SH-SY5Y (cell line): ENCODE measurements at regions not wholly inside any gene's neighbourhood (a gene's known extent, or its start where the extent isn't known, plus 50 kb on each side); places are given as distances from the start of the nearest gene placed in this dataset.

Experiments
- GATA2 ChIP-seq: IDR thresholded peaks from 2 replicates; pipeline ENCODE4 v1.6.1; 2011; ENCODE audit warnings: mild to moderate bottlenecking, low read depth, low read length
- GATA3 ChIP-seq: IDR thresholded peaks from 2 replicates; pipeline ENCODE4 v1.6.1; 2011; ENCODE audit warnings: low read depth, mild to moderate bottlenecking, low read length, moderate library complexity

DNA sequence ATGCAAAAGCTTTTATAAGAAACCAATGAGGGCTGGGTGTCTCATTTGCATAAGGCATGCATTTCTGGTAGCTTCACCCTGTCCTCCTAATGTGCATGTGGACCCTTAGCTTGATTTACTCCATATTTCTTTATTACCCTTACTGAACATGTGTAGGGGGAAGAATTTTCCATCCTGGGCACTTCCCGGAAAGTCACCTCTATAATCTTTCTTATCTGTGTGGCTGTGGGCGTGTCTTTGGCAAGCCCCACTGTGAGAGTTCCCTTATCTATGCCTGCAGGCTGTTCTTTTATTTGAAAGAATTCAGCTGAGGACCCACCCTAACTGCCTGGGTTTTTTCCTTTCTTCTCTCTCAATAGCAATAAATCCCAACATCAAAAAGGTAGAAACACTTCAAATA is 627.8 kb downstream of the DOK5 start:
- TF ChIP-seq GATA2, result no peak
- no peak for TF ChIP-seq GATA3

DNA sequence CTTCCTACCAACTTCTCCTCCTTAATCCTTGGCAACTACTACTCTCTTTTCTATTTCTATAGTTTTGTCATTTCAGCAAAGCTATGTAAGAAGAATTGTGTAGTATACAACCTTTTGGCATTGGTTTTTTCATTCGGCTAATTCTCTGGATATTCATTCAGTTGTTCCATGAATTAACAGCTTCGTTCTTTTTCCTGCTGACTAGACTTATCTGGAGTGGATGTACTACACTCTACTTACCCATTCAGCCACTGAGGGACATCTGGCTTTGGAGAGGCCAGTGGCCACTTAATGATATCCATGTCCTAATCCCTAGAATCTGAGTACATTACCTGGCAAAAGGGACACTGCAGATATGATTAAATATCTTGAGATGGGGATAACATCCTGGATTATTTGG is 623.9 kb downstream of the DOK5 start:
- TF ChIP-seq GATA2, result no peak
- no peak for TF ChIP-seq GATA3

DNA sequence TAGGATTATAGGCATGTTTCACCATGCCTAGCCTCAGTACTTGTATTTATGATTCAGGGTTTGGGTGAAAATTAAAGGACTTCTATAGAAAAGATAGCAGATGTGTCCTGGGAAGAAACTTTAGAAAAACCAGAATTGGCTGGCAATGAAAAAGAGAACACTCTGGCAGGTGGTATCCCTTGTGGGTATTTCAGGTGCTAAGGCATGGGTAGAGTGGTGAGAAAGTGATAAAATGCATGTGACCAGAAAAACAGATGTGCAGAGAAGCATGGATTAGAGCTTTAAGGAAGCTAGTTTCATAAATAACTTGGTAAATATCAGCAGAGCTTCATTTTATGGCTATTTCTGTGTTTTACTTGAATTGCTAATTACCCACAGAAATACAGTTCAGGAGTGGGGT is 622.2 kb downstream of the DOK5 start:
- TF ChIP-seq GATA2 (no peak), GATA3 (no peak)

DNA sequence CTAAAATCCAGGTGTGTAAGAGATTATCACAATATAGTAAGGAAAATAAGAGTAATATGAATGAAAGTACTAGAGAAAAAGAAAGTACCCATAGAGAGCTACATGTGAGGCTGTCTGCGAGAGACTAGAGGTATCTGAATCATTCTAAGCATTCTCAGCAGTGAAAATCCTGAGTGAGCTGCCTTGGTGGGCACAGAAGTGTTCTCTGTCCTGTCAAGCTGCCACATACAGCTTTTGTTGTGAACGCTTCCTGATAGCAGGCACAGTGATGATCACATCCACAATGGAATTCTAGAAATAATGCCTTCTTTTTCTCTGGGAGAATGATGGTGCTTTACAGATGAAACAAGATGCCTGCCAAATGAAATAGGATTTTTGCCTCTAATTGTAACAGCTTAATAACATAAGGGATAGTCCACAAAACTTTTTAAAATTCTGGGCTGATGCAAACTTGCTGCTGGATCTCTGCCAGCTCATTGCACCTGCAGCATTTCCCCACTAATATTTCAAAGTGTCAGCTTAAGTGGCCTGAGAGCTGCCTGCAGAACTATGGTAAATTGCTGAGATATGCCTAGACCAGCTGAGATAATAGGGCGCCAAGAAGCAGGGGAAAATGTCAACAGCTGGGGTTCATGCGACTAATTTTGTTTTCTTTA is 620.5 kb downstream of the DOK5 start:
- TF ChIP-seq GATA3 (no peak), GATA2 (no peak)

DNA sequence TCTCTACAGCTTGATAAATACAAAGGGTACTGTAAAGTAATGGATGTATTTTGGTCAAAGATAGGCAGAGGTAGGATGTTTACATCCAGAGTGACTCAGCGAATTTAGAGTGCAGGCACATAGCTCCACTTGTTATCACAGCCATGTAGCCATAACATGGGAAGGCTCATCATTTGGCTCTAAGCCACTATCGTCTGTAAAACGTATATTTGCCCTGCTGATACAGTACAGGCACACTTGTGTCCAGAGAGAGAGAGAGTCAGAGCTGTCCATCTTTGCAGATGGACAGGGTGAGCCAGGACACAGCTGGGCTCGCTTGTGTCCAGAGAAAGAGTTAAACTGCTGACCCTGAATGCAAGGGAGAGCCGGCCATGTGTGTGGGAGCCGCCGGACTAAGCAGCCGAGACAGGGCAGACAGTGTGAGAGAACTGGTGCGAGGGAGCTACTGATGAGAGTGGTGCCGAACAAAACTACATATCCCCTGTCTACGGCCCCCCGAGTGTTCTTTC is 619.0 kb downstream of the DOK5 start:
- TF ChIP-seq GATA2, result no peak
- no peak for TF ChIP-seq GATA3

DNA sequence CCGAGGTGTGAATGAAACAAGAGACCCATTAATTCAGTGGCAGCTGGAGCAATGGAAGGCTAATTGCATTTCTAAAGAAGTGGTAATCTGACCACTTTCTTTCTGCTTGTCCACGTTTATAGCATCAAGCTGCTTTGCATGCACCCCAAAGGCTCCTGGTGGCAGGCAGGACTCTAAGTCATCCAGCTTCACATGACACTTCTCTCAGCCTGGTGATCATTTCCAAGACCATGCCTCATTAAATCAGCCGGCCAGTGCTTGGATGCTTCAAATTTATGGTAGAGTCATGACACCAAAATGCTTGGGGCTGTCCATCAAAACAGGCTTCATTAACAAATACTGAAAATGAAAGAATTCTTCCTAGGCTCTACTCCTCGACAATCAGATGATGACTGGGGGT is 614.9 kb downstream of the DOK5 start:
- TF ChIP-seq GATA2 (no peak), GATA3 (no peak)

DNA sequence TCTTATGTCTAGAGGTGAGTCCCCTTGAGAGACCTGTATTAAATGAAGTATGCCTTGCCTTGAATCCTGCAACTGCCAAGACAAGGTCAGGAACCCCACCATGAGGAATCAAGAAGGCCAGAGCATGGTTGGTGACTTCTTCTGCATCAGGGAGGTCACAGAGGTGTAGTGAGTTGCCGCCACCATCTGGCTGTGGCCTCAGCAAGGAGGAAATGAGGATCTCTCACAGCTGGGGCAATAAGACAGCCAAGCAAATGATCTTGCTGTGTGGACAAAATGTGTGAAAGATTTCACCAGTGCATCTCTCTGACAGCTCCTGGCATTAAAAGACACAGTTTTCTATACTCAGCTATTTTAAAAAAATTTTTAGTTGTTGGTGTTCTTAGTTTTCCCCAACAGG is 611.0 kb downstream of the DOK5 start:
- TF ChIP-seq GATA2, result no peak
- TF ChIP-seq GATA3, result no peak

DNA sequence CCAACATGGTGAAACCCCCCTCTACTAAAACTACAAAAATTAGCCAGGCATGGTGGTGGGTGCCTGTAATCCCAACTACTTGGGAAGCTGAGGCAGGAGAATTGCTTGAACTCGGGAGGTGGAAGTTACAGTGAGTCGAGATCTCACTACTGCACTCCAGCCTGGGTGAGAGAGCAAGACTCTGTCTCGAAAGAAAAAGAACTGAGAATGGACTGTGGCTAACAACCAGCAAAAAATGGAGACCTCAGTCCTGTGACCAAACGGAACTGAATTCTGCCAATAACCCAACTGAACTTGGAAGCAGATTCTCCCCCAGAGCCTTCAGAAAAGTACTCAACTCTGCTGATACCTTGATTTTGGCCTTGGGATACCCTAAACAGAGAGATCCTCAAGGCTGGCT is 604.5 kb downstream of the DOK5 start:
- TF ChIP-seq GATA2 (no peak), GATA3 (no peak)

DNA sequence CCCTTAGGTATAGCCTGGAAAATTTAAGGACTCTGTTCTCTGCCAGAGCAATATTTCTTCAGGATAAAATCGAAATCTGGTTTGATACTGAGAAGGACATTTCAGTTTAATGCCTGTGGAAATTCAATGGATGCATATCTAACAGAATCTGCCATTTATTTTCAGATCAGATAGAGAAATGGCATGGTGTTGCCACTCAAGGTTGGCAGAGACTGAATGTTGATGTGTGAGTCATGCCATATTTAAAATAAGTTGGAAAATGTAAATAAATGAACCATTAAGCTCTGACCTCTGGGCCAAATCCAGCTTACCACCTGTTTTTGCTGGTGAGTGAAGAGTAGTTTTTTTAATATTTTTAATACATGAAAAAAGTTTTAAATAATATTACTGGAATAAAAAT is 594.6 kb downstream of the DOK5 start:
- TF ChIP-seq GATA2, result peak; percentile 81; the same call in 1 of the 2 replicates
- TF ChIP-seq GATA3, result peak; percentile 97

DNA sequence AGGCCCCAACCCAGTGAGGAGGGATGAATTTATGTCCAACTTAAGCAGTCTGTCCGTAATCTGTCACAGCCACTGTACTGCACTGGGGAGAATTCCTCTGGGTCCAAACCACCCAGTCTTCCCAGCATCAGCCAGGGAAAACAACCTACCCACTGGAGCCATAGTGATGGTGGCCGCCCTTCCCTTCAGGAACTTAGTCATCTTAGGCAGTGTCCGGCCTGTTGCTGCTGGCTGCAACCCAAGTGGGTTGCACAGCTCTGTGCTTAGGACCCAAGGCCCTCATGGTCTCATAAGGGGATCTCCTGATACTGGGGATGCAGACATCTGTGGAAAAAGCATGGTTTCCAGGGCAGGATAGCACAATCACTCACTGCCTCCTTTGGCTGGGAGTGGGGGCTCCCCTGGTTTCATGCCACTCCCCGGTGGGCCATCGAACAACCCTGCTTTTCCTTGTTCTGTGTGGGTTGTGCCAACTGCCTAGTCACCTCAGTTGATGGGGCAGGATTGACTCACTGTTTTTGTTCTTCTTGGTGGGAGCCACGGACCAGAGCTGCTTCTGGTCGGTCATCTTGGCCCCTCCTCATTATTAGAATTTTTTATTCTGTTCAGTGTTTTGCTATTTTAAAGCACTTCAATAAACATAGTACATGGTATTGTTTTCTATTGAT is 591.9 kb downstream of the DOK5 start:
- TF ChIP-seq GATA2 (no peak), GATA3 (no peak)

DNA sequence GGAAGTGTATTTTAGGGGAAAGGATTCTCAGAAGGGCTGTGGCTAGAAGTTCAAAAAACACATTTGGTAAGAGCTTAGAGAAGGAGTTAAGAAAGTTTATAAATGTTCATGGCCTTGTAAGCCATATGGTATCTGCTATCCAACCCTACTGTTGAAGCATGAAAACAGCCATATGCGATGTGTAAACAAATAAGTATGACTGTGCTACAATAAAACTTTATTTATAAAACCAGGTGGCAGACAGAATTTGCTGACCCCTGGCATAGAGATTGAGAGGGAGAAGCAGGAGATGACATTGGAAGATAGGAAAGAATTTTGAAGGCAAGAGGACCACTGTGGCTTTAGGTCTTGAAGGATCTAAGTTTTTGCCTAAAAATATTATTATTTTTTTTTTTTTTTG is 583.5 kb downstream of the DOK5 start:
- TF ChIP-seq GATA2, result no peak
- no peak for TF ChIP-seq GATA3

DNA sequence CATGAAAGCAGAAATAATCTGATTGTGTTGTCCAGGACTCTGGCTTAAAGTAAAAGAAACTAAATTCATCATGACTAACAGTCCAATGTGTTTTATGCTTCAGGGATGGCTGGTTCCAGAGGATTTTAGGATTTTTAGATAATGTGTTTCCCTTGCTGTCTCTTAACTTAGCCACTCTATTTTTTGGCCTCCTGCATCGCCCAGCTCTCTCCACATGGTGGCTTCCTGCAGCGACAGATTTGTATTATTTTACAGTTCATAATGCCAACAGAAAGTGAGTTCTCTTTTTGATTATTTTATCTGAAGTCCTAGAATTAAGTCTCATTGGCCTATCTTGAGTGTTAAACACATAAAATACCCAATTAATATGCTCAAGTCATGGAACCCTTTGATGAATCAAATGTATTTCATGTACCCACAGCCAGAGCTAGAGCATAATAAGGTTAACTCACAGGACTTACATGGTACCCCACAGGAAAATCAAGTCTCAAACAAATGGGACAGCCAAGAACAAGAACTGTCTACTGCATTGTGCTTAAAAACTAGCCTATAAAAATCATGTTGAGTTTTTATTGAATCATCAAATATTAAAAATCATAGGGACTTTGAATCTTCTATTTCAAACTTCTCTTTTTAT is 582.5 kb downstream of the DOK5 start:
- TF ChIP-seq GATA3 (no peak), GATA2 (no peak)

DNA sequence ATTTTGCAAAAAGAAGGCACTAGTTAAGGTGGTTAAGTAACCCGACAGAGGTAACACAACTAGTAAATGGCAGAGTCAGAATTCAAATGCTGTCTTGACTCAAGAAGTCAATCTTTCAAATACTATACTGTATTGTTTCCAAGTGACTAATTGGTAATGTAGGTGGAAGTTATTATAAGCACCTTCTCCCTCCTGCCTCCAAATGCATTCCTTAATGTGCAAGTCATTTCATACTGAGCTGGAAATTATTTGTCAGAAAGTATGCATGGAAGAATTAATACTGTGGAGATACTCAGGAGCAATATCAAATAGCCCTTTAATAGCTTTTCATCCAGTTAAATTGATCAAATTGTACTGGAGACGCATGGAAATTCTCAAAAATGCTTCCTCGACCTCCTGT is 579.1 kb downstream of the DOK5 start:
- TF ChIP-seq GATA3 (no peak), GATA2 (no peak)

DNA sequence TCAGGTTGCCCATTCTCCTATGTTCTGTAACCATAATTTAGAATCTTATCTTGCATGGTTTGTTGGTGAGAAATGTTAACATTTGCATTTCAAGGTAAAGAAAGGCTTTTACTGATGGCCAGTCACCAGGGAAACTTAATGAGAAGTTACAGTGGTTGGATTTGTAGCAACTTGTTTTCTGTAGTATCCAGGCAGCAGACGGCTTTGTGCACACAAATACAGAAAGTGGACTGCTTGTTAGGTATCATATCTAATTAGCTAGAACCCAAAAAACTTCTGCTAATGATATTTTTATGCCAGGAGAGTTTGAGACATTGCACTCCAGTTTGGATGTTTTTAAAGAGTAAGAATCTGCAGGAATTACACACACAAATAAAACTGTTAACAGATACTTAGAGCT is 578.0 kb downstream of the DOK5 start:
- no peak for TF ChIP-seq GATA2
- no peak for TF ChIP-seq GATA3

DNA sequence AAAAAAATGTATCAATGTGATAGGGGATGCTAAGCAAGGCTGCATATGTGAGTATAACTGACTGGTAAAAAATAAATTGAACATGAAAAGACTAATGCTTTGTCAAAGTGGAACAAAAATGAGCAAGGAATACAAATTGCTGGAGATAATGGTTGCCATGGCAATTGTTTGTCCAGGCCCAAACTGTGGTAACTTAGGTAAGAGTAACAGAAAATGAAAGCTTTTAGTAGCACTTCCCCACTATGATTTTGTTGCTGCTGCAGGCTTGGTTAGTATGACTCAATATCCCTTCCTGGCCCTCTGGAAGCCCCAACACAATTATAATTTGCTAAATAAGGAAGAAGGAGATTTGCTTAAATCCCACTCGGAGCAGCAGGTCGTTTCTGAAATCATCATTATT is 577.1 kb downstream of the DOK5 start:
- TF ChIP-seq GATA3 (no peak), GATA2 (no peak)

DNA sequence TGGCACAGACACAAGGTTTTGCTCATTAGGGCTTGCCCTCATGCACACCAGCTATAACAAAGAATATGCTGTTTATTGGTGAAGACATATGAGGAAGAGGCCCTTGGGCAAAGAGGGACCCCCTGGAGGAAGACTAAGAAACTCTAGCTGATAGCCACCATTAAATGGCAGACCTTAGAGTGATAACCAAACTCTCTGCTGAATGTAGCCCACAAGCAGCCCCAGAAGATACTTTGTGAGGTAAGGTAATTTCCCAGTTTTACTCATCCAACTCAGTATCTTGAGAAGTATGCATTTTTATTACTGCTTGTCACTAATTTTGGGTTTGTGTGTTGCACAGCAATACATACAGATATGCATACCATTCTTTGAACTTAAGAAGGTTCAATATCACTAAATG is 563.3 kb downstream of the DOK5 start:
- TF ChIP-seq GATA3 (no peak), GATA2 (no peak)
